ENCODE measurements at regions not wholly inside any gene's neighbourhood (a gene's known extent, or its start where the extent isn't known, plus 50 kb on each side); places are given as distances from the start of the nearest gene placed in this dataset.

- peak; percentile 49 for TF ChIP-seq CTCF (IDR thresholded peaks at IDR 0.05; ENCODE audit: low read depth, low read length, missing input control)
- TF ChIP-seq REST (IDR thresholded peaks at IDR 0.05), result no peak
- TF ChIP-seq YY1 (IDR thresholded peaks at IDR 0.05), result no peak
- TF ChIP-seq RAD21 (IDR thresholded peaks at IDR 0.05), result peak; percentile 62 to 76
- no peak for TF ChIP-seq ZBTB33 (IDR thresholded peaks at IDR 0.05)
- no peak for TF ChIP-seq FOXA2 (IDR thresholded peaks at IDR 0.05)
- no peak for TF ChIP-seq HNF4G (IDR thresholded peaks at IDR 0.05)
- TF ChIP-seq GABPA (IDR thresholded peaks at IDR 0.05 in 1 of 2, conservative IDR thresholded peaks at IDR 0.05 in 1 of 2), result no peak
Observed at GRCh38 chrX:63275127-63275526, 76.0 kb downstream of the SPIN4 start.
